ENCODE measurements at regions not wholly inside any gene's neighbourhood (a gene's known extent, or its start where the extent isn't known, plus 50 kb on each side); places are given as distances from the start of the nearest gene placed in this dataset.

GRCh38 chr4:151614561-151614960 is 146.2 kb downstream of the GATB start:
- Histone ChIP-seq H3K79me2 (ENCODE audit: control insufficient read depth, low read length) (no peaks in the 10 kb centered on the region), H3K9me3 (ENCODE audit: control insufficient read depth, insufficient read depth, low read length) (no peaks in the 10 kb centered on the region), H3K27ac (ENCODE audit: low read depth, low read length) (no peak overlapping the region), H3K4me1 (ENCODE audit: control insufficient read depth, low read length) (no peaks in the 10 kb centered on the region), H3K27me3 (ENCODE audit: control insufficient read depth, low read length) (peaks cover 5% of the 10 kb centered on the region; the same call in 1 of the 2 replicates), H3K4me2 (ENCODE audit: low read length) (no peak overlapping the region), H3K9me2 (replicated peaks; ENCODE audit: control insufficient read depth, low read length) (no peaks in the 10 kb centered on the region), H3K4me3 (ENCODE audit: low read length) (no peak overlapping the region), H3K36me3 (ENCODE audit: control insufficient read depth, low read length) (no peaks in the 10 kb centered on the region), H3F3A (ENCODE audit: control insufficient read depth, insufficient read depth) (no peaks in the 10 kb centered on the region), H4K20me1 (ENCODE audit: control insufficient read depth, insufficient read depth, low read depth, low read length) (no peaks in the 10 kb centered on the region)
- TF ChIP-seq EZH2phosphoT487 (IDR thresholded peaks at IDR 0.05; ENCODE audit: borderline replicate concordance, low read length) = no peak
- TF ChIP-seq, protein P1, sequence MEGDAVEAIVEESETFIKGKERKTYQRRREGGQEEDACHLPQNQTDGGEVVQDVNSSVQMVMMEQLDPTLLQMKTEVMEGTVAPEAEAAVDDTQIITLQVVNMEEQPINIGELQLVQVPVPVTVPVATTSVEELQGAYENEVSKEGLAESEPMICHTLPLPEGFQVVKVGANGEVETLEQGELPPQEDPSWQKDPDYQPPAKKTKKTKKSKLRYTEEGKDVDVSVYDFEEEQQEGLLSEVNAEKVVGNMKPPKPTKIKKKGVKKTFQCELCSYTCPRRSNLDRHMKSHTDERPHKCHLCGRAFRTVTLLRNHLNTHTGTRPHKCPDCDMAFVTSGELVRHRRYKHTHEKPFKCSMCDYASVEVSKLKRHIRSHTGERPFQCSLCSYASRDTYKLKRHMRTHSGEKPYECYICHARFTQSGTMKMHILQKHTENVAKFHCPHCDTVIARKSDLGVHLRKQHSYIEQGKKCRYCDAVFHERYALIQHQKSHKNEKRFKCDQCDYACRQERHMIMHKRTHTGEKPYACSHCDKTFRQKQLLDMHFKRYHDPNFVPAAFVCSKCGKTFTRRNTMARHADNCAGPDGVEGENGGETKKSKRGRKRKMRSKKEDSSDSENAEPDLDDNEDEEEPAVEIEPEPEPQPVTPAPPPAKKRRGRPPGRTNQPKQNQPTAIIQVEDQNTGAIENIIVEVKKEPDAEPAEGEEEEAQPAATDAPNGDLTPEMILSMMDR (IDR thresholded peaks at IDR 0.05; ENCODE audit: low read depth, low read length, poor library complexity, severe bottlenecking) = no peak

- H3K4me2 ChIP-seq (ENCODE audit: low read length) = no peak overlapping the region
- no peaks in the 10 kb centered on the region for H3K36me3 ChIP-seq (ENCODE audit: control insufficient read depth, low read length)
- H3F3A ChIP-seq (ENCODE audit: control insufficient read depth, insufficient read depth) = no peaks in the 10 kb centered on the region
- TF ChIP-seq, protein P1 (IDR thresholded peaks at IDR 0.05; ENCODE audit: low read depth, low read length, poor library complexity, severe bottlenecking) = no peak
- TF ChIP-seq EZH2phosphoT487 (IDR thresholded peaks at IDR 0.05; ENCODE audit: borderline replicate concordance, low read length) = no peak
- H3K4me1 ChIP-seq (ENCODE audit: control insufficient read depth, low read length) = no peaks in the 10 kb centered on the region
- no peaks in the 10 kb centered on the region for H4K20me1 ChIP-seq (ENCODE audit: control insufficient read depth, insufficient read depth, low read depth, low read length)
- H3K9me2 ChIP-seq (replicated peaks; ENCODE audit: control insufficient read depth, low read length) = no peaks in the 10 kb centered on the region
- no peaks in the 10 kb centered on the region for H3K79me2 ChIP-seq (ENCODE audit: control insufficient read depth, low read length)
- no peak overlapping the region for H3K4me3 ChIP-seq (ENCODE audit: low read length)
- no peaks in the 10 kb centered on the region for H3K9me3 ChIP-seq (ENCODE audit: control insufficient read depth, insufficient read depth, low read length)
- H3K27ac ChIP-seq (ENCODE audit: low read depth, low read length) = no peak overlapping the region
- peaks cover 5% of the 10 kb centered on the region; the same call in 1 of the 2 replicates for H3K27me3 ChIP-seq (ENCODE audit: control insufficient read depth, low read length)
These were observed 141.9 kb downstream of the GATB start for GRCh38 chr4:151618858-151619257.

GRCh38 chr4:151620066-151620465 is 140.7 kb downstream of the GATB start:
- no peaks in the 10 kb centered on the region for H3K79me2 ChIP-seq (ENCODE audit: control insufficient read depth, low read length)
- H3K9me2 ChIP-seq (replicated peaks; ENCODE audit: control insufficient read depth, low read length) = no peaks in the 10 kb centered on the region
- no peaks in the 10 kb centered on the region for H3K36me3 ChIP-seq (ENCODE audit: control insufficient read depth, low read length)
- H3K27me3 ChIP-seq (ENCODE audit: control insufficient read depth, low read length) = peaks cover 5% of the 10 kb centered on the region; the same call in 1 of the 2 replicates
- H4K20me1 ChIP-seq (ENCODE audit: control insufficient read depth, insufficient read depth, low read depth, low read length) = no peaks in the 10 kb centered on the region
- no peaks in the 10 kb centered on the region for H3K4me1 ChIP-seq (ENCODE audit: control insufficient read depth, low read length)
- no peaks in the 10 kb centered on the region for H3K9me3 ChIP-seq (ENCODE audit: control insufficient read depth, insufficient read depth, low read length)
- no peak overlapping the region for H3K4me2 ChIP-seq (ENCODE audit: low read length)
- no peak overlapping the region for H3K4me3 ChIP-seq (ENCODE audit: low read length)
- no peaks in the 10 kb centered on the region for H3F3A ChIP-seq (ENCODE audit: control insufficient read depth, insufficient read depth)
- no peak overlapping the region for H3K27ac ChIP-seq (ENCODE audit: low read depth, low read length)
- no peak for TF ChIP-seq EZH2phosphoT487 (IDR thresholded peaks at IDR 0.05; ENCODE audit: borderline replicate concordance, low read length)
- TF ChIP-seq, protein P1 (IDR thresholded peaks at IDR 0.05; ENCODE audit: low read depth, low read length, poor library complexity, severe bottlenecking) = no peak
